ENCODE measurements at regions not wholly inside any gene's neighbourhood (a gene's known extent, or its start where the extent isn't known, plus 50 kb on each side); places are given as distances from the start of the nearest gene placed in this dataset.

DNA sequence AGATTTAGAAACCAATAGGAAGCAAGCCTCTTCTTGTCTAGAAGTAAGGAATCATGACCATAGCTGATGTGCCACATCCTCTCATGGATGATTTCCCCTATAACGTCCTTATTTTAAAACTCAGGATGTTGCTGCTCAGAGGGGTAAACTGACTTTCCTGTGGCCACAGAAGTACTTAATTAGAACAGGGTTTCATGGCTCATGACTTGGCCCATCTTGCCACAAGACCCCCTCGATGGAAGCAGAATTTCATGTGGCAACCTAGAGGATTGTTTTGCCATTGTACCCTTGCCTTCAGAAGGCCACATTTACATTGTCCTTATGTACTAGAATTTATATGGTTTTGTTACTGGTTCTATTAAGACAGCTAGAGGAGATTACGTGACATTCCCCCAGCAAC lies 173.5 kb upstream of the PELI2 start:
- DNase-seq (ENCODE audit: extremely low read depth, low read depth), result no peak
- no peak overlapping the region for H3K4me3 ChIP-seq (replicated peaks; ENCODE audit: low read depth, low read length)
- no peak for TF ChIP-seq CTCF (IDR thresholded peaks at IDR 0.05; ENCODE audit: low read depth, low read length, missing control alignments)

- no peak for TF ChIP-seq CTCF (IDR thresholded peaks at IDR 0.05; ENCODE audit: low read depth, low read length, missing control alignments)
- no peak for DNase-seq (ENCODE audit: extremely low read depth, low read depth)
- no peak overlapping the region for H3K4me3 ChIP-seq (replicated peaks; ENCODE audit: low read depth, low read length)
These were observed 172.0 kb upstream of the PELI2 start for GRCh38 chr14:55946231-55946630.

- no peak for TF ChIP-seq CTCF (IDR thresholded peaks at IDR 0.05; ENCODE audit: low read depth, low read length, missing control alignments)
These were observed 169.8 kb upstream of the PELI2 start for GRCh38 chr14:55948399-55948798.

GRCh38 chr14:55949708-55950107 lies 168.5 kb upstream of the PELI2 start:
- no peak for DNase-seq (ENCODE audit: extremely low read depth, low read depth)
- TF ChIP-seq CTCF (IDR thresholded peaks at IDR 0.05; ENCODE audit: low read depth, low read length, missing control alignments), result no peak
- no peak overlapping the region for H3K4me3 ChIP-seq (replicated peaks; ENCODE audit: low read depth, low read length)

More at GRCh38 chr14:55948399-55948798, 169.8 kb upstream of the PELI2 start:
- no peak for DNase-seq (ENCODE audit: extremely low read depth, low read depth)
- no peak overlapping the region for H3K4me3 ChIP-seq (replicated peaks; ENCODE audit: low read depth, low read length)

- peak; percentile 11 for DNase-seq (ENCODE audit: extremely low read depth, low read depth)
- no peak overlapping the region for H3K4me3 ChIP-seq (replicated peaks; ENCODE audit: low read depth, low read length)
- no peak for TF ChIP-seq CTCF (IDR thresholded peaks at IDR 0.05; ENCODE audit: low read depth, low read length, missing control alignments)
These were observed 168.1 kb upstream of the PELI2 start for GRCh38 chr14:55950135-55950534.

DNA sequence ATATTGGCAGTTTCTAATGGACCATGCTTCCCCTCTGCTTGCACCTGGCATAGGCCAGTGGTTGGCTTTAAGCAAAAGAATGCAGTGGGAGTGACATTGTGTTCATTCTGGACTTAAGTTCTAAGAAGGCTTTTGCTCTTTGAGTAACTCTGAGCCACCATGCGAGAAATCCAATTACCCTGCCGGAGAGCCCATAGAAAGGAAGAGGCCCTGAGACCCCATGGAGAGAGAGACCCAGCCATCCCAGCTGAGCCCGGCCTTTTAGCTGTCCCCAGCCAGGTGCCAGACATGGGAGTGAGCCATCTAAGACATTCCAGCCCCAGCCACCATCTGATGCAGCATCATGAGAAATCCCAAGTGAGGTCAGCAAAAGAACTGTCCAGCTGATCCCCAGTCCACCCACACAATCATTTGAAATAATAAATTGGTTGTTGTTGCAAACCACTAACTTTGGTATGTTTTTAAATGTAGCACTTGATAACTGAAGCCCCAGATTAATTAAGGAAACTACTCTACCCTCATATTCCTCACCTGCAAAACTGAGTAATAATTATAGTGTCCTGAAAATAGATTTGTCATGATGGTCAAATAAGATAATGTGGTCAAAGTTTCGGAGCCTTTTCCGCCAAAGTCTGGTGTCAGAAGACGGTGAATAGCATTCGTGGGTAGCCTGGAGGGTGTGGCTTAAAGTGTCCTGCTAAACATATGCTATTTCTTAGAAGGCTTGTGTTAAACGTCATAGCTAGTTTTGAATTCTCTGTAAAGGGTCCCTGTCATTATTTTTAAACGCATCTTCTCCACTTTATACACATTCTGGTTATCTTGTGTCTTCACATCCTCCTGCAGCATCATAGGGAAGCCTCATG lies 166.6 kb upstream of the PELI2 start:
- no peak for DNase-seq (ENCODE audit: extremely low read depth, low read depth)
- no peak for TF ChIP-seq CTCF (IDR thresholded peaks at IDR 0.05; ENCODE audit: low read depth, low read length, missing control alignments)
- no peak overlapping the region for H3K4me3 ChIP-seq (replicated peaks; ENCODE audit: low read depth, low read length)

Measured in HFF-Myc (cell line).